ENCODE measurements at regions not wholly inside any gene's neighbourhood (a gene's known extent, or its start where the extent isn't known, plus 50 kb on each side); places are given as distances from the start of the nearest gene placed in this dataset.

GRCh38 chr9:109989296-109989695 is 209.3 kb downstream of the PALM2AKAP2 start:
- ATAC-seq (no peak), DNase-seq (no peak)
- Histone ChIP-seq H3K9me3 (no peaks in the 10 kb centered on the region), H3K4me3 (no peak overlapping the region), H3K27me3 (no peaks in the 10 kb centered on the region), H3K27ac (no peak overlapping the region), H3K4me1 (peaks cover 11% of the 10 kb centered on the region), H3K36me3 (no peaks in the 10 kb centered on the region)
- intact Hi-C loops (cut with DNase I), result no loop called here
- TF ChIP-seq CTCF (IDR thresholded peaks at IDR 0.05), result no peak

DNA sequence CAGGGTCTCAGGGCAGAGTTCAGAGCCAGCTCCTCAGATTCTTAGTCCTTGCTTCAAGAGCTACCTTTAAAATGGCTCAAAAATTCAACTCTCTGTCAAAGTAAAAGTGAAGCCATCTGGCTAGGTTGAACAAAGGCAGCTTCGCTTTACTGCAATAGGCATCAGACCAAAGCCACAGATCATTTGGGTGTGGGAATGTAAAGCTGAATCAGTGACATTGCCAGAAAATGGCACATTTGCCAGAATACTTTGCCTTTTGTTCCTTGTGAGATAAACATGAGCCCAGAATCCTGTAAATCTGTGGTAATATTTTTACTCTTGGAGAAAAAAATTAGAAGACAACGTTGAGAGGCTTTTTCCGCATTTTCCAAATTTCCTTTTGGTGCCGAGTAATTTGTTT is 210.5 kb downstream of the PALM2AKAP2 start:
- Histone ChIP-seq H3K27me3 (no peaks in the 10 kb centered on the region), H3K4me3 (no peak overlapping the region), H3K4me1 (peaks cover 11% of the 10 kb centered on the region), H3K9me3 (no peaks in the 10 kb centered on the region), H3K36me3 (no peaks in the 10 kb centered on the region), H3K27ac (no peak overlapping the region)
- DNase-seq (no peak), ATAC-seq (no peak)
- intact Hi-C loops (cut with DNase I), result no loop called here
- no peak for TF ChIP-seq CTCF (IDR thresholded peaks at IDR 0.05)

DNA sequence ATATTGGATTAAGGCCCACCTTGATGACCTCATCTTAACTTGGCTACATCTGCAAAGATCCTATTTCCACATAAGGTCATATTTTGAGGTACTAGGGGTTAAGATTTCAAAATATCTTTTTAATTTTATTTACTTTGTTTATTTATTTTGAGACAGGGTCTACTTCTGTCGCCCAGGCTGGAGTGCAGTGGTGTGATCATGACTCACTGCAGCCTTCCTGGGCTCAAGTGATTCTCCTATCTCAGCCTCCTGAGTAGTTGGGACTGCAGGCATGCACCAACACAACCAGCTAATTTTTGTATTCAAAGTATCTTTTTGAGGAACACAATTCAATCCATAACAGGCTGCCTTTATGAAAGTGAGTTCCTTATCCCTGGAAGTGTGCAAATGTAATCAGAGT is 212.3 kb downstream of the PALM2AKAP2 start:
- H3K27me3 ChIP-seq, result no peaks in the 10 kb centered on the region
- H3K4me3 ChIP-seq, result no peak overlapping the region
- no peak for TF ChIP-seq CTCF (IDR thresholded peaks at IDR 0.05)
- H3K9me3 ChIP-seq, result no peaks in the 10 kb centered on the region
- no peaks in the 10 kb centered on the region for H3K4me1 ChIP-seq
- no peaks in the 10 kb centered on the region for H3K36me3 ChIP-seq
- H3K27ac ChIP-seq, result no peak overlapping the region
- intact Hi-C loops (cut with DNase I), result no loop called here
- DNase-seq (no peak), ATAC-seq (no peak)

DNA sequence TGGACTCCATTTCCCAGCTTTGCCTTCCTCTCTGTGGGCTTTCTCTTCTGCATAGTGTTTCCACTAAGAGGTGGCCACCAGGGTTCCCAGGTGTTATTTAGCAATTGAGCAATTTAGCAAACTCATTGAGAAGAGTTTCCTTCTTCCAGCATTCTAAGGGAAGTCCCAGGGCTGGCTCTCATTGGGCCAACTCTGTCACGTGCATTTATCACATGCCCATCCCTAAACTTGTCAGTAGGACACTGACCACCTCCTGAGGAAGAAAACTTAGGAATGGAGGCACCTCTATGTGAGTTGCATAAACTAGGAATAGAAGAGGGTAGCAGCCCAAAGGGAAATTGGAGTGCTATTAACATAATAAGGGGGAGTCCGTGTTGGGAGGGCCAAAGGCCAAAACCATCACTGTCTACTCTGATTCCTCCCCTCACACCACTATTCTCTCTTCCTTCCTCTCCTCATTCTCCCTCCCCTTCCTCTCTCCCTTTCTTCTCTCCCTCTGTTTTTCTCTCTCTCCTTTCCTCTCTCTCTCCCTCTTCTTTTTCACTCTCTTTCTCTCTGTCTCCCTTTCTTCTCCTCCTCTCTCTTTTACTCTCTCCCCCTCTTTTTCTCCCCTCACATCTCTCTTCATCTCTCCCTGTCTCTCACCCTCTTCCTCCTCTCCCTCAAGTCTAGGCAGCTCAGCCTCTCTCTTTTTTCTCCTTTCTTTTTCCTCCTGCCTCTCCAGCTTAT is 213.4 kb downstream of the PALM2AKAP2 start:
- Histone ChIP-seq H3K4me1 (no peaks in the 10 kb centered on the region), H3K36me3 (no peaks in the 10 kb centered on the region), H3K9me3 (no peaks in the 10 kb centered on the region), H3K27me3 (no peaks in the 10 kb centered on the region), H3K27ac (no peak overlapping the region), H3K4me3 (no peak overlapping the region)
- ATAC-seq (no peak), DNase-seq (no peak)
- intact Hi-C loops (cut with DNase I), result no loop called here
- TF ChIP-seq CTCF (IDR thresholded peaks at IDR 0.05), result no peak

- no peaks in the 10 kb centered on the region for H3K9me3 ChIP-seq
- H3K4me1 ChIP-seq, result no peaks in the 10 kb centered on the region
- ATAC-seq (no peak), DNase-seq (no peak)
- no peaks in the 10 kb centered on the region for H3K27me3 ChIP-seq
- no peak overlapping the region for H3K4me3 ChIP-seq
- no peak overlapping the region for H3K27ac ChIP-seq
- intact Hi-C loops (cut with DNase I), result no loop called here
- no peaks in the 10 kb centered on the region for H3K36me3 ChIP-seq
- no peak for TF ChIP-seq CTCF (IDR thresholded peaks at IDR 0.05)
Observed at GRCh38 chr9:109994141-109994540, 213.8 kb downstream of the C9orf152 start.
